T47D (cell line): ENCODE measurements at regions not wholly inside any gene's neighbourhood (a gene's known extent, or its start where the extent isn't known, plus 50 kb on each side); places are given as distances from the start of the nearest gene placed in this dataset.

Source experiments
- DNase-seq, 2 experiments: peaks; one replicate each; pipeline versions ENCODE4 v3.0.0 to v3.0.0-alpha.2; 2011 to 2012; ENCODE audit warnings: low read depth in 1 of 2, low spot score in 1 of 2
- JUND ChIP-seq: IDR thresholded peaks from 2 replicates; pipeline ENCODE4 v1.6.1; 2012; ENCODE audit warnings: low read depth
- in situ Hi-C: cut with HindIII; loops from 2 replicates; pipeline ENCODE4 v1.10.0; 2016; ENCODE audit warnings: low sequenced_read_pairs, low pct_unique_long_range_greater_than_20kb

DNA sequence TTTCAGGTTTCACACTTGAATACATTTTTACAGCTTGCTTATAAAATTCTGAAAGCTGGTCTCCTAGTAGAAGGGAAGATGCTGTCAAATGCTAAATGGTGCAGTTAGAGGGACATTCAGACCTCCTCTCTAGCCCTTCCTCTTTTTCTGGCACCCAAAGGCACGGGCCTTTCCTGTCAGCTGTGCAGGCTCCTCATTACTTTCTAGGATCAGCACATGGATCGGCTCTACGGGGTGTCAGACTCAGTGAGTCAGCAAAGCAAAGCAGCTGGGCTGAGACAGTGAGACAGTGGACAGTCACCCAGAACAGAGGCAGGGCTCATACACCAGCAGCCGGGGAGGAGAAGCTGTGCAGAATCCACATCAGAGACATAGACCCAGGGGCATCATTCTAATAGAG lies 80.0 kb upstream of the TNC start:
- TF ChIP-seq JUND = no peak
- no peak for DNase-seq
- in situ Hi-C loops = no loop called here

DNA sequence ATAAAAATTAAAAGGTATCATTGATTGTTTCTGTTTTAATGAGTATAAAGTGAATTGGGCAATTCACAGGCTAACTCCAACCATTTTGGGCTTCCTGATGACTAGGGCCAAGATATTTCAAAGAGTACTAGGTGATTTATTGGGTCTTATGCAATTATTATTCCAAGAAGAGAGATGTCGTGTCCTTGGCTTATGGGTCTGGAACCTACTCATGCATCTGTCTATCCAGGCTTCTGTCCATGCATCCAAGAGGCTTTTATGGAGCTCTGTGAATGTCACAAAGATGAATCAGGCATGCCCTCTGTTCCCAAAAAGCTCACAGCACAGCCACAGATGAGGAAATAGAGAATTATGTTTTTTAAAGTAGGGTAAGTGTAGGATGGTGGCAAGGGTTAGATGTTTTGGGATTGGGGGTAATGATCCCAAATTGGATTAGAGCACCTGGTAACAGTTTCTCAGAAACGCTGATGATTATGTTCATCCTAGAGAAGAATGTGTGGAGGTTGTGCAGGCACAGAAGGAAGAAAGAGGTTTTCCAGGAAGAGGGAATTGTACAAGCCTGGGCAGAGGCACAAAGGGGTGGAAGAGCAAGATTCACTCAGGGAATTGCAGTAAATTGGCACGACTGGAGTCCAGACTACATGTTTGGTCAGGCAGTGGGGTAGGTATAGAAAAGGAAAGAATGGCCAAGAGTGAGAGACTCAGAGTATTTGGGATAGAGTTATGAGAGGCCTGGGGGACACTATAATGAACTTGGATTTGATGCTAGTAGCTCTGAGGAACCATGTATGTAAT lies 83.0 kb upstream of the TNC start:
- in situ Hi-C loops = no loop called here
- TF ChIP-seq JUND = no peak
- no peak for DNase-seq

DNA sequence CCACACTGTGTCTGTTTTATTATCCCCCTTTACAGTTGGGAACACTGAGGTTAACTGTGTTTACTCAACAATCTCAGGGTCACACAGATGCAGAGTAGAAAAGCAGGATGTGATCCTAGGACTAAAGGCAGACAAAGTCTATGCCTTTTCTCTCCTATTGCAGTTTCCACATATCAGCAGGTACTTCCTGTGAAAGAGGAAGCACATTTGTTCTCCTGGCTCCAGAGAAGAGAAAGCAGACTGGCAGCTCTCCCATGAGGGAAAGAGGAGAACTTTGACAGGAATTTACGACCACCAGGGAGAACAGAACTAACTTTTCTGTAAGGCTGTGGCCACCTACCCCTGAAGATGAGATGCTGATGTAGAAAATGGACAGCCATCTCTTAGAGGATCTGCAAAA lies 84.2 kb upstream of the TNC start:
- DNase-seq = no peak
- in situ Hi-C loops = no loop called here
- TF ChIP-seq JUND = no peak

DNA sequence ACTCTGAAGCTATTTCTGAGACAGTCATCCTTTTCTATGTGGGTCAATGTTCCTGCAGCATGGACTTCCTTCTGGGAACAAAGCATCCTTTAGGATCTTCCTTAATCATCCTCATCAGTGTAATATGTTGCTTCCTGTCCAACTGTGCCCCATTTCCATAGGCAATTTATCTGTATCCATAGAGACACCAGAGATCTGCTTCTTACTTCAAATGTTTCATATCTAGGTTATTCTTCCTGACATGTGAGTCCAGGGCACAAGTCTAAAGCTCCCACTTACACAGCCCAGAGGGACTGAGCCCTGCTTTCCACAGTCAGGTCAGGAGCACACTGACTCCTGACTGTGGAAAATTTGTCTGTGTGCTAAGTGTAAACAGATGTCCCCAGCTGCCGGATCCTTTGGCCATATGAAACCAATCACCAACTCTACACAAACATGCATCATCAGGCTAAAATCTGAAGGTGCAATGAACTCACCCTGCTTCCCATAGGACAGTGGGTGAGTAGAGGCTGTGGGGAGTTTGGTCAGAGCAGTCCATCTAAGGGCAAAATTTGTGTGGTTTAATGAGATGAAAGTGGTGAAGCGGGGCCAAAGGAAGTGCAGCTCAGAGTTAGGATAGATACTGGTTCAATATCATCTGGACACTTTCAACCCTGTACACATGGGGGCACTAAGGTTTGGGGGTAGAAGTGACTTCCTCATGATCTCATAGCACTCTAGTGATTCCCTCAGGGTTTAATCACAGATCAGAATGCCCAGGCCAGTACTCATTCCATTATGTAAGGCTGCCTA lies 85.2 kb upstream of the TNC start:
- TF ChIP-seq JUND = no peak
- no peak for DNase-seq
- in situ Hi-C loops = no loop called here

DNA sequence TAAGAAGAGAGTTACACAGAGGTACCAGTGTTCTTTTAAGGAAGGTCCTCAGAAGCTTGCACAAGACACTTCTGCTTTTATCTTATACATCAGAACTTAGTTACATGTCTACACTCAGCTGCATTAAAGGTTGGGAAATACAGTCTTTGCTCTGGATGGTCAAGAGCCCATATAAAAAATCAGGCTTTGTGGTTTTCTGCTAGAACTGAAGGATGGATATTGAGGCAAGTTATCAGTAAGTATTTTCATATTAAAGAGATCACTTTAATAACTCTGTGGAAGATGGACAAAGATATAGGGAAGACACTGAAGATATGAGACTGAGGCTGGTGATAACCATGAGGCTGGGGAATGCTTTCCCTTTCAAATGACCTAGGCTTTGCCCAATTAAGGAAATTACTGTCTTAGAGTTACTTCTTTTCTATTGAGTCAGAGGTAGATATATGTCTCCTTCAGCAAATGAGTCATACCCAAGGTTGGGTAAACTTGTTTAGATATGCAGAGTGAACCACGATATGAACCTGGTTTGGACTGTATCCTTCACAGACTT lies 87.0 kb upstream of the TNC start:
- in situ Hi-C loops = no loop called here
- DNase-seq = no peak
- no peak for TF ChIP-seq JUND

DNA sequence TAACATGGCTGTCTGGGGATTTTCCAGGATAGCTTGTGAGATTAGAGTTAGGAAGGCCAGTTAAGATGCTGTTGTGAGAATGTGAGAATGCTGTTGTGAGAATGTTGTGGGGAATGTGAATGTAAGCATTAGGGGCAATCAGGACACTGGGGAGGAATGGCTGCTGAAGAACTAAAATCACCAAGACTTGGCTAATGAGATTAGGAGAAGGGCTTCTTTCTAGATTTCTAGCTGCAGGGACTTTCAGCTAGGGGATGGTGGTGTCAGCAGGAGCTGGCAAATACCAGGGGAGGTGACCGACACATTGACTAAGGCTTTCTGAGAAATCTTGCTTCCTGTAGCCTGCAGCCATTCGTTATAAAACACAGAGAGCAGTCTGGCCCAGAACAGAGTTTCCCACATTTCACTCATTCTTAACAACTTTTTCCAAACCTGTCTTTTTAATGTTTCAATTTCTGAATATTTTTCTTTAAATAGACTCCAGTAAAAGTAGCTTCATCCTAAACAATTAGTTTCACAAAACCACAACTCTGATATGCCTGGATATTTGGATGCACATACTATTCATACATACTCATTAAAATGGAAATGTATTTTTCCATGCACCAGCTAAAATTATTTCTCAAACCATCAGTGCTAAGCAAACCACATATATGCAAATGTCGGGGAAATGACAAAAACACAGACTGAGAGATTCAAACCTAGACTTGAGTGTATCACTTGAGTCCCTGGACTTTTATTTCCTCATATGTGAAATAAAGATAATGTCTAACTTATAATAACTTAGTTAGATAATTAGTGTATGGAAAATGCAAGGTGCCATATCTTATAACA lies 89.3 kb upstream of the TNC start:
- in situ Hi-C loops = no loop called here

DNA sequence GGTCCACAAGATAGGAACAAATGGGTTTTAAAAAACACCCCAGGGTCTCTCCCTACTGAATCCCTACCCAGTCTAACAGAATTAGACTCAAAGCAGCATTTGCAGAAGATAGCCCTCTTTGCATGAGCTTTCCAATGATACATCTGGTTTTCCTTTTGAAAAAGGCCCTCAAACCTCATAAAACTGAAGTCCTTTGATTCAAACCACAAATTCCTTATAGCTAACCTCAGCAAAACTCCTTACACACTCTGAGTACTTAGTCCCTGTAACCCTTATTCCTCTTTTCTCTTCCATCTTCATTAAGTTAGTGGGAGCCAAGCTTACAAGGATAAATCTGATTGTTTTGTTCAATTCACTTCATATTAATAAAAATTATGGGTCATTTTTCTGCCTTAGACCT lies 90.5 kb upstream of the TNC start:
- no peak for TF ChIP-seq JUND
- in situ Hi-C loops = no loop called here
- DNase-seq = no peak

More for the DNA sequence above, 89.3 kb upstream of the TNC start:
- DNase-seq = no peak
- TF ChIP-seq JUND = no peak

DNA sequence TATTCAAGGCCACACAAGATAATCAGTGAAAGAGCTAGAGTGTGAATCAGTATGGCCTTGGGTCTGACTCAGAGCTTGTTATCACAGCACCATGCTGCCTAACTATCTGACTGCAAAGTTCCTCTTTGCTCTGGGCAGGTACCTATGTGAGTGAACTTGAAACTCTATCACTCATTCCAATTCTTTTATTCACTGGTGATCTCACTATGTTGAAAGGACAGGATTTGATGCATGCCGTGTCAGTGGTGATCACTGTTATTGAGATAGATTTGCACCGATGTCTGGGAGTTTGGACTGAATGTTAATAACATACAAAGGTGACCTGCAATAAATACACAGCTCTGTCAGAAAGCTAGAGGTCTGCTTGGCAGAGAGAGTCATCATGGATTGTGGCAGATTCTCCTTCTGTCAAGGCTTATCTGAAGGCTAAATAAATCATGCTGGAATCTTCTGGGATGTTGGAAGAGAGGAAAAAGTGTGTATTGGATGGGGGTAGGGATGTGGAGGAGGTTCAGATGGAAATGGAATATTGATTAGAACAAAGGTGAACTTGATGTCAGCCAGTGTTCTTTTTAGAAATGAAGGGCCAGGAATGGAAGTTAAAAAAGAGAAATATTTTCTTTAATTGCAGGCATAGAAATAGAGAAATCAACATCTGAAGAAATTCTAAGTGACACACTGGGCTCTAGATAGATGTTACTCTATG lies 91.8 kb upstream of the TNC start:
- in situ Hi-C loops = no loop called here
- DNase-seq = no peak
- TF ChIP-seq JUND = no peak

DNA sequence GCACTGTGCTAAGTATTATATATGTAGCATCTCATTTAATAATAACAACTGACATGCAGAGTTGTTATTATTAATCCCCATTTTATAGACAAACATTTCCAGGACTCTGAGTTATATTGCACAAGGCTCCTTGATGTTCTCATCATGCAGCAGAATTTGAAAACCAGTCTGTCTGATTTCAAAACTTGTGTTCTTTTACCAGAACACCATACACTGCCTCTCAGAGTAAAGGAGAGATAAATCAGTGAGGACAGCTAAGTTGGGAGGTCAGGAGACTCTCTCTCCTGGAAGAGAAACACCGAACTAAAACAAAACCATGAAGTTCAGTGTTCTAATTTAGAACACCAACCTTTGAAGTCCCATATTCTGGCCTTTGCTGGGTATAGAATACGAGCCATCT lies 92.7 kb upstream of the TNC start:
- no peak for DNase-seq
- in situ Hi-C loops = no loop called here
- no peak for TF ChIP-seq JUND

DNA sequence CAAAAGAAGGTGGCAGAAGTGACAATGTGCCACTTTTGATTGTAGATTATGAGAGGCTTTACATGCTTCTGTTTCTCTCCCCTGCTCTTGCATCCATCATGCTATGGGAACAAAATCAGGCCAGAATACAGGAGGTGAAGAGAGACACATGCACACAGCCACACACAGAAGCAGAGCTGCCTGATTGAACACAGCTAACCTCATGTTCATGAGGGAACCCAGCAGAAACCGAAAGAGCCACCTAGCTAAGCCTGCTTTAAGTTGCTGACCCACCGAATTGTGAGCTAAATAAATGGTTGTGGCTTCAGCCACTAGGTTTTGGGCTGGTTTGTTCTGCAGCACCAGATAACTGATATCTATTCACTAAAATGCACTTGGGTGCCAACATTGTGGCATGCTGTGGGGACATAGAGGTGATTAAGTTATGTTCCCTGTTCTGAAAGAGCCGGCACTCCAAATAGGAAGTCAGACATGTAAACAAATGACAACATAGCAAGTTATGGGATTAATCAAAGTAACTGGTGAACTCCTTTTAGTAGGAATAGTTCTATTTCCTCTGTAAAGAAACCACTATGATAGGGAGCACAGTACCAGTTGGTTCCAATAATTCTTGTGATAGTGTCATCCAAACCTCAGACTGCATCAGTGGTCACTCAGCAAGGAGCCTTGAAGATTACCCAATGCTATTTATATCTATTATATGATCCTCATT lies 93.6 kb upstream of the TNC start:
- no peak for TF ChIP-seq JUND
- in situ Hi-C loops = no loop called here
- no peak for DNase-seq

DNA sequence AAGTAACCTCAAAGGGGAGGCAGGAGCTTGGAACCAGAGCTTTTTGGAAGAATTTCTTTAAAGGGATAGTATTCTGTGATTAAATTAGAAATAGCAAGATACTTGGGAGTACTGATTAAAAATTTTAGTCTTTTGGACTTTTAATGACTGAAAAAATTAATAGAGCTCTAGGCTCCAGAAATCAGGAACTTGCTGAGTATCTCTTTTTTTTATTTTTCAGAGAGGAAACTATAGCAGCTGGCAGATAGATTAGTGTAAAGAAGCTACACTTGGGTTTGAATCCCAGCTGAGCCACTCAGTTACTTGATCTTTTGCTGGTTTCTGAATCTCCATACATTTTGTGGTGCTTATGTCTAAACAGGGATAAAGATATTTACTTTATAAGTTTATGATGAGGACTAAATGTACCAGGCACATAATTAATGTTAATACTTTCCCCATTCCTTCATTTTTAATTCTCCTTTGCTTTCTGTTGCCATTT lies 94.2 kb upstream of the TNC start:
- no peak for DNase-seq
- in situ Hi-C loops = no loop called here
- TF ChIP-seq JUND = no peak

DNA sequence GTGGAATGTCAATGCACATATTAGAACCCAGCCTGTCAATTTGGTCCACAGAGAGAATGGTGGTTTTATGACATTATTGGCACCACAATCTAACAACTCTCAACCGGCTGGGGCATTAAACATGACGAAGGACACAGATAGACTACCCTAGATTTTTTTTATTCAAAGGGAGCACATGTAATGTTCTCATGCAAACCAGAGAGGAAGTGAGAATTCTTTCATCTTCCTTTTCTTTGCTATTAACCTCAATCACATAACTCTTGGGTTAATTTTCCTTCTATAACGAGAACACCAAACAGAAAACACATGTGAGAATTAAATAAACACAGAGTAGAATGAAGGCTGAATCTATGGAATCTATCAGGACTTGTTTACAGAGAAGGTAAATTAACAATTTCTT lies 94.9 kb upstream of the TNC start:
- DNase-seq = no peak
- in situ Hi-C loops = no loop called here

More for the DNA sequence above, 94.9 kb upstream of the TNC start:
- no peak for TF ChIP-seq JUND
